ENCODE measurements at regions not wholly inside any gene's neighbourhood (a gene's known extent, or its start where the extent isn't known, plus 50 kb on each side); places are given as distances from the start of the nearest gene placed in this dataset.

- DNase-seq (ENCODE audit: low read depth in 2 of 3, low spot score in 2 of 3), result no peak
Measured at GRCh38 chr2:239464166-239465016, 63.6 kb upstream of the HDAC4 start.

- DNase-seq (ENCODE audit: low read depth in 2 of 3, low spot score in 2 of 3), result no peak
Measured at GRCh38 chr2:239463541-239464165, 62.8 kb upstream of the HDAC4 start.

GRCh38 chr2:239462671-239463506, 62.1 kb upstream of the HDAC4 start:
- no peak for DNase-seq (ENCODE audit: low read depth in 2 of 3, low spot score in 2 of 3)

- DNase-seq (ENCODE audit: low read depth in 2 of 3, low spot score in 2 of 3), result no peak
Measured at GRCh38 chr2:239462191-239462515, 61.3 kb upstream of the HDAC4 start.

GRCh38 chr2:239461291-239462190, 60.7 kb upstream of the HDAC4 start:
- DNase-seq (ENCODE audit: low read depth in 2 of 3, low spot score in 2 of 3), result no peak

- no peak for DNase-seq (ENCODE audit: low read depth in 2 of 3, low spot score in 2 of 3)
Measured at GRCh38 chr2:239460780-239461179, 60.0 kb upstream of the HDAC4 start.

DNA sequence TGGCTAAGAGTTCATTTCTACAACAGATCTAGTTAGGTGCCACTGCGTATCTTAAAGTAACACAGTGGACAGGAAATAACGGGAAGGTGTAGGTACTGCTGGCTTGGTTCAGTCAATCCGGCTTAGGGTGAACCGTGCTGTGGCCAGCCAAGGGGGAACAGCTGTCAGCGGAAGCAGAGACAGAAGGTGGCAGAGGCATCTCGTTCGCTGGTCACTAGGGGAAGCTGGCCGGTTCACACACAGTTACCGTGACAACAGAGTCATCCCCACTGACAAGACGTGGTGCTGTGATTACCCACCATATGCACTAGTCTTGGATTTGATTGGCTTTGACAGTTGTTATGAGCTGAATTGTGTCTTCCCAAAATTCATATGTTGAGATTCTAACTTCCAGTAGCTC, 58.8 kb upstream of the HDAC4 start:
- no peak for DNase-seq (ENCODE audit: low read depth in 2 of 3, low spot score in 2 of 3)

DNA sequence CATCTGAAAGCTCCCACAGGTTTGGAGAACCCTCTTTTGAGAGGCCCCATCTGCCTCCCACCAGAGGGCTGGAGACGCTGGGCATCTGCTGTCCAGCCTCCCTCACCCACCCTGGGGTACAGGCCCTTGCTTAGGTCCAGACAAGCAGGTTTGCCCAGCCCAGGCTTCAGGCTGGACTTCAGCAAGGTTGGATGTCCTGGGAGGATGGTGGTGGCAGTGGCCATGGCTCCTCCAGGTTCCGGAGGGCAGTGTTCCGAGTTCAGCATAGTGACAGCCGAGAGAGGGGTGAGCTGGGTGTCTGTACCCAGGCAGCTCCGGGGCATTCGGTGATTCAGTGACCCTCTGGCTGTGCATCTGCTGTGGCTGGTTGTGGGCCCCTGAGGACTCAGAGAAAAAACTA, 58.2 kb upstream of the HDAC4 start:
- DNase-seq (ENCODE audit: low read depth in 2 of 3, low spot score in 2 of 3), result no peak

DNA sequence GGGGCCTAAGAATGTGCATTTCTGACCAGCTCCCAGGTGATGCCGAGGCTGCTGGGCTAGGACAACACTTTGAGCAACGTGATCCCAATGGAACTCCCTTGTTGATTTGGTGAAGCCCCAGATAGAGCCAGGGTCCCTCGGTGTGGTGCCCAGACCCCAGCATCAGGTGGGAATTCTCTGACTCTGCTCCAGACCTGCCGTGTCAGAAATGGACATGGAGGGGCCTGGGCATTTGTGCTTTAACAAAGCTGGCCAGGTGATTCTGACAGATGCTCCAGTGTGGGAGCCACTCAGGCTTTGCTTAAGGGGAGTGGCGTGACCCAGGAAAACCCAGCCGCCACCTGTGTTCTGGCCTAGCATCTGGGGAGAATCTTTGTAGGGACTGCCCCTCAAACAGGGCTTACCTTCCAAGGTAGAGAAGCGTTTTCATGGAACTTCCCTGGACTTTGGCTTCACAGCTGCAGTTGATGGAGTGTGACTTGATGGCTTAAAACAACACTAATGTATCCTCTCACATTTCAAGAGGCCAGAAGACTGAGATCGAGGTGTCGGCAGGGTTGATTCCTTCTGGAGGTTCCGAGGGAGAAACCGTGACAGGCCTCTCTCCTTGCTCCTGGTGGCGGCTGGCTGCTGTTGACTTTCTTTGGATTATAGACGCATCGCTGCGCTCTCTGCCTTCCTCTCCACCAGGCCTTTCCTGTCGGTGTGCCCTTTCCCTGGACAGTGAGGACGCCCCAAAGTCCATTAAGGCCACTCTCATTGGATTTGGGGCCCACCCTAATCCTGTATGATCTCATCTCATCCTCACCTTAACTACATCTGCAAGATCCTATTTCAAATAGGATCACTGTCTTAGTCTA, 57.0 kb upstream of the HDAC4 start:
- no peak for DNase-seq (ENCODE audit: low read depth in 2 of 3, low spot score in 2 of 3)

- DNase-seq (ENCODE audit: low read depth in 2 of 3, low spot score in 2 of 3), result no peak
Measured at GRCh38 chr2:239456940-239457339, 56.1 kb upstream of the HDAC4 start.

GRCh38 chr2:239455436-239456203, 54.8 kb upstream of the HDAC4 start:
- DNase-seq (ENCODE audit: low read depth in 2 of 3, low spot score in 2 of 3), result no peak

DNA sequence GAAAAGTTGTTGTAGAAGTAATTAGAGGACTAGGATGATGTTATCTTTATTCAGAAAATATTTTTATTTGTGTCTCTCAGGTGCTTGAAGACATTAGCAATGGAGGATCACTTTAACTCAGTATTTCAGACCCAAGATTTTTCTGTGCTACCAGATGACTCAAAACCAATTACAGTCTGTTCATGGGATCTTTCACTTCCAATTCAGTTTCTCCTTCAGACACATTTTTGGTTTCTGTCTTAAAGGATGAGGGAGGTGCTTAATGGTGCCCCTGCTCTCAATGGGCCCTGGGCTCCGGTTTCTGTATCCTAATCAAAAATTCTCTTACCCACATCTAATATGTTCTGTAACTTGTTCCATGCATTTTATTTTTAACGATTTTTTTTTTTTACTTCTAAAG, 53.7 kb upstream of the HDAC4 start:
- DNase-seq (ENCODE audit: low read depth in 2 of 3, low spot score in 2 of 3), result no peak

Data from activated CD8-positive, alpha-beta memory T cell treated with anti-CD3 and anti-CD28 coated beads for 48 hours (primary cell).